ENCODE measurements at regions not wholly inside any gene's neighbourhood (a gene's known extent, or its start where the extent isn't known, plus 50 kb on each side); places are given as distances from the start of the nearest gene placed in this dataset.

GRCh38 chr1:239247285-239247684 lies 139.1 kb upstream of the CHRM3 start:
- no peak for TF ChIP-seq CTCF (IDR thresholded peaks at IDR 0.05)
- no peak for TF ChIP-seq POLR2A (IDR thresholded peaks at IDR 0.05)

Measured in sigmoid colon (tissue), 3 donors.